ENCODE measurements at regions not wholly inside any gene's neighbourhood (a gene's known extent, or its start where the extent isn't known, plus 50 kb on each side); places are given as distances from the start of the nearest gene placed in this dataset.

DNA sequence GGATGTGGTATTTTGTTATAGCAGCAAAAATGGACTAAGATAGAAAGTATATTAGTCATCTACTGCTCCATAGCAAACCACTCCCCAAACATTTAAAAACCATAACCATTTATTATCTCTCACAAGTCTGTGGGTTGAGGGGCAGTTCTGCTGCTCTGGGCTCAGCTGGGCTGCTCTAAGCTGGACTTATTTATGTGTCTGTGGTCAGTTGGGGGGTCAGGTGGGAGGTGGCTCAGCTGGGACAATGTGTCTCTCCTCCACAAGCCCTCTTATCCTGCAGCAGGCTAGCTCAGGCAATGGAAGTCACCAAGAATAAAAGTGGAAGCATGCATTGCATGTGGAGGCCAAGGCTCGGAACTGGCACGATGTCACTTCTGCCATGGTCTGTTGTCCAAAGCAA is 226.1 kb upstream of the N4BP1 start:
- TF ChIP-seq, protein P1, sequence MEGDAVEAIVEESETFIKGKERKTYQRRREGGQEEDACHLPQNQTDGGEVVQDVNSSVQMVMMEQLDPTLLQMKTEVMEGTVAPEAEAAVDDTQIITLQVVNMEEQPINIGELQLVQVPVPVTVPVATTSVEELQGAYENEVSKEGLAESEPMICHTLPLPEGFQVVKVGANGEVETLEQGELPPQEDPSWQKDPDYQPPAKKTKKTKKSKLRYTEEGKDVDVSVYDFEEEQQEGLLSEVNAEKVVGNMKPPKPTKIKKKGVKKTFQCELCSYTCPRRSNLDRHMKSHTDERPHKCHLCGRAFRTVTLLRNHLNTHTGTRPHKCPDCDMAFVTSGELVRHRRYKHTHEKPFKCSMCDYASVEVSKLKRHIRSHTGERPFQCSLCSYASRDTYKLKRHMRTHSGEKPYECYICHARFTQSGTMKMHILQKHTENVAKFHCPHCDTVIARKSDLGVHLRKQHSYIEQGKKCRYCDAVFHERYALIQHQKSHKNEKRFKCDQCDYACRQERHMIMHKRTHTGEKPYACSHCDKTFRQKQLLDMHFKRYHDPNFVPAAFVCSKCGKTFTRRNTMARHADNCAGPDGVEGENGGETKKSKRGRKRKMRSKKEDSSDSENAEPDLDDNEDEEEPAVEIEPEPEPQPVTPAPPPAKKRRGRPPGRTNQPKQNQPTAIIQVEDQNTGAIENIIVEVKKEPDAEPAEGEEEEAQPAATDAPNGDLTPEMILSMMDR (IDR thresholded peaks at IDR 0.05), result no peak
- TF ChIP-seq POLR2A (IDR thresholded peaks at IDR 0.05), result no peak

Measured in uterus (tissue), 2 donors.